SK-N-SH (cell line): ENCODE measurements at regions not wholly inside any gene's neighbourhood (a gene's known extent, or its start where the extent isn't known, plus 50 kb on each side); places are given as distances from the start of the nearest gene placed in this dataset.

ENCODE experiments used
- CTCF ChIA-PET: fragments of 300-600, 350-600 bp; formaldehyde crosslinking; extraction: SDS; loops from one replicate; lab custom pipeline; 2021; lab: Yijun Ruan, JAX
- POLR2A ChIA-PET: fragments of 350-600 bp; sonication (Branson Sonifier 250); formaldehyde crosslinking; extraction: SDS; loops from one replicate; lab custom pipeline; 2020; ENCODE audit warnings: antibody characterized with exemption, inconsistent platforms; lab: Yijun Ruan, JAX
- DNase-seq: peaks from one replicate; pipeline ENCODE4 v3.0.0; 2012
- H2AFZ ChIP-seq: fragments of 200-600 bp; sonication (generic); 2 replicates; pipeline ENCODE4 v1.8.1; 2016; ENCODE audit warnings: antibody characterized with exemption, mild to moderate bottlenecking, low read depth
- H3F3A ChIP-seq: fragments of 200-600 bp; sonication (generic); replicated peaks from 2 replicates; pipeline ENCODE3; 2016; ENCODE audit warnings: antibody characterized with exemption, mild to moderate bottlenecking; ENCODE audit not compliant: insufficient read depth
- H3K27ac ChIP-seq, 2 experiments: fragments of 200-500 bp in 1 of 2; fragments of 200-600 bp in 1 of 2; sonication (Bioruptor generic) in 1 of 2; sonication (generic), shearing (Covaris generic) in 1 of 2; 2 replicates each; pipeline versions ENCODE4 v1.5.1 to v1.6.1; 2014 to 2016; ENCODE audit warnings: low read depth in 2 of 2, inconsistent platforms in 1 of 2, low read length in 1 of 2, mild to moderate bottlenecking in 1 of 2, mixed read lengths in 1 of 2
- H3K27me3 ChIP-seq: fragments of 200-600 bp; sonication (generic), shearing (Covaris generic); 2 replicates; pipeline ENCODE4 v1.6.1; 2016; ENCODE audit warnings: mixed run types; ENCODE audit not compliant: insufficient read depth
- H3K36me3 ChIP-seq, 2 experiments: fragments of 200-500 bp in 1 of 2; fragments of 200-600 bp in 1 of 2; sonication (Bioruptor generic) in 1 of 2; sonication (generic) in 1 of 2; replicated peaks in 1 of 2; 2 replicates each; pipeline versions ENCODE3 to v1.5.1; 2014 to 2016; ENCODE audit warnings: low read length in 1 of 2, mild to moderate bottlenecking in 1 of 2; ENCODE audit not compliant: insufficient read depth in 2 of 2, control insufficient read depth in 1 of 2
- H3K4me1 ChIP-seq, 2 experiments: fragments of 200-500 bp in 1 of 2; fragments of 200-600 bp in 1 of 2; sonication (Bioruptor generic) in 1 of 2; sonication (generic), shearing (Covaris generic) in 1 of 2; 2 replicates each; pipeline versions ENCODE4 v1.5.1 to v1.6.1; 2014 to 2016; ENCODE audit warnings: low read depth in 1 of 2, low read length in 1 of 2, mixed run types in 1 of 2; ENCODE audit not compliant: insufficient read depth in 2 of 2, control insufficient read depth in 1 of 2
- H3K4me2 ChIP-seq: fragments of 200-600 bp; sonication (generic), shearing (Covaris generic); 2 replicates; pipeline ENCODE4 v1.6.1; 2017; ENCODE audit warnings: mixed run types
- H3K4me3 ChIP-seq, 2 experiments: fragments of 200-500 bp in 1 of 2; fragments of 200-600 bp in 1 of 2; sonication (Bioruptor generic) in 1 of 2; sonication (generic), shearing (Covaris generic) in 1 of 2; 2 replicates each; pipeline versions ENCODE4 v1.5.1 to v1.8.1; 2014 to 2016; ENCODE audit warnings: low read depth in 2 of 2, inconsistent platforms in 1 of 2, low read length in 1 of 2, mild to moderate bottlenecking in 1 of 2, mixed read lengths in 1 of 2, moderate library complexity in 1 of 2
- H3K79me2 ChIP-seq: fragments of 200-600 bp; sonication (generic); 2 replicates; pipeline ENCODE4 v1.8.1; 2017; ENCODE audit warnings: mild to moderate bottlenecking; ENCODE audit not compliant: insufficient read depth
- H3K9ac ChIP-seq: fragments of 200-600 bp; sonication (generic); 2 replicates; pipeline ENCODE4 v1.6.1; 2017; ENCODE audit warnings: mixed run types
- H3K9me2 ChIP-seq: fragments of 200-600 bp; sonication (generic); 2 replicates; pipeline ENCODE4 v1.6.1; 2017; ENCODE audit warnings: mixed run types
- H3K9me3 ChIP-seq: fragments of 200-600 bp; sonication (generic); 2 replicates; pipeline ENCODE4 v1.6.1; 2017; ENCODE audit warnings: mixed run types, mild to moderate bottlenecking, moderate library complexity
- H4K20me1 ChIP-seq: fragments of 200-600 bp; sonication (generic); 2 replicates; pipeline ENCODE4 v1.6.1; 2017; ENCODE audit warnings: mild to moderate bottlenecking, mixed run types; ENCODE audit not compliant: insufficient read depth
- CHD2 ChIP-seq: fragments of 150-350 bp; IDR thresholded peaks from 2 replicates; pipeline ENCODE4 v1.6.1; 2018; ENCODE audit warnings: low read length; ENCODE audit not compliant: partially characterized antibody
- EZH2phosphoT487 ChIP-seq: fragments of 200-600 bp; sonication (generic); IDR thresholded peaks from 2 replicates; pipeline ENCODE4 v1.6.1; 2017; ENCODE audit warnings: low read depth, mixed run types, mild to moderate bottlenecking, antibody characterized with exemption, moderate library complexity, borderline replicate concordance
- FOXM1 ChIP-seq: IDR thresholded peaks from 2 replicates; pipeline ENCODE4 v1.4.0; 2012; ENCODE audit warnings: low read depth, mild to moderate bottlenecking
- GABPA ChIP-seq: IDR thresholded peaks from 2 replicates; pipeline ENCODE4 v1.4.0; 2012; ENCODE audit warnings: low read depth, mild to moderate bottlenecking
- GATA2 ChIP-seq: sonication (generic); formaldehyde crosslinking; IDR thresholded peaks from 2 replicates; pipeline ENCODE4 v1.5.0; 2020; ENCODE audit warnings: mild to moderate bottlenecking, missing genetic modification reagents
- MEF2A ChIP-seq: IDR thresholded peaks from 2 replicates; pipeline ENCODE4 v1.4.0; 2012; ENCODE audit warnings: low read depth, borderline replicate concordance
- NRF1 ChIP-seq: IDR thresholded peaks from 2 replicates; pipeline ENCODE4 v1.6.1; 2012; ENCODE audit warnings: low read depth, mild to moderate bottlenecking, low read length
- POLR2AphosphoS5 ChIP-seq: IDR thresholded peaks from 2 replicates; pipeline ENCODE4 v1.6.1; 2012; ENCODE audit warnings: low read depth, low read length
- RAD21 ChIP-seq: IDR thresholded peaks from 2 replicates; pipeline ENCODE4 v1.6.1; 2012; ENCODE audit warnings: mild to moderate bottlenecking, low read length
- RXRA ChIP-seq: IDR thresholded peaks from 2 replicates; pipeline ENCODE4 v1.4.0; 2012; ENCODE audit warnings: low read depth, mild to moderate bottlenecking, borderline replicate concordance
- SIN3A ChIP-seq: IDR thresholded peaks from 2 replicates; pipeline ENCODE4 v1.6.1; 2012; ENCODE audit warnings: low read depth, mild to moderate bottlenecking, low read length, moderate library complexity, borderline replicate concordance
- TAF1 ChIP-seq: IDR thresholded peaks from 2 replicates; pipeline ENCODE4 v1.6.1; 2012; ENCODE audit warnings: low read depth, mild to moderate bottlenecking, low read length, moderate library complexity, borderline replicate concordance
- TEAD4 ChIP-seq: IDR thresholded peaks from 2 replicates; pipeline ENCODE4 v1.4.0; 2012; ENCODE audit warnings: mild to moderate bottlenecking, borderline replicate concordance; ENCODE audit not compliant: insufficient read depth
- USF1 ChIP-seq: IDR thresholded peaks from 2 replicates; pipeline ENCODE4 v1.4.0; 2012; ENCODE audit warnings: low read depth, borderline replicate concordance
- WGBS: methylation state at CpG from one replicate; pipeline ENCODE4 v1.1.6; 2017; ENCODE audit warnings: low lambda C conversion rate; 5-methylcytosine and 5-hydroxymethylcytosine counted together
- TF ChIP-seq, protein P1 (sequence below): IDR thresholded peaks from 2 replicates; pipeline ENCODE4; 2012
- TF ChIP-seq, protein P2 (sequence below): fragments of 200-600 bp; sonication (generic); IDR thresholded peaks from 2 replicates; pipeline ENCODE4 v1.6.1; 2017; ENCODE audit warnings: antibody characterized with exemption, mild to moderate bottlenecking, moderate library complexity

DNA sequence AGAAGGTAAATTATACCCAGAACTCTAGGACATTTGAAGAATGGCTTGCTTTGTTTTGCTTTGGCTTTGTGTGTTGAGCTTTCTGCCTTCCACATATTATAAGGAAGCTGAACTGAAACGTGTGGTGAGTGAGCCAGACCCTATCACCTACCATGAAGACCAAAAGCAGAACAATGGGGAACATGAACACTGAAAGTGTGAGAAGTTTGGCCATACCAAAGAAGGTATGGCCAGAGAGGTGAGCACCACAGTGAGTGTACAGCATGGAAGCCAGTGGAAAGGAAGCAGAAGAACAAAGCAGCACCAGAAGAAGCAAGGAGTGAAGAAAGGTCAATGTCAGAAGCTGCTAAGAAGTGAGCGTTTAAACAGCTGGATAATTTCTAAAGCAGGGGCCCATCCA is 59.7 kb upstream of the CCDC71L start:
- 79% methylated on average over 2 of the region's 2 CpGs for WGBS

More for the DNA sequence above, 59.7 kb upstream of the CCDC71L start:
- H2AFZ ChIP-seq = no peak overlapping the region
- ChIA-PET POLR2A (no interaction called here), CTCF (interaction anchor here (1.1 to 1.6 kb wide), 2 partner anchors 13 to 27 kb away, joined by 3 to 4 read pairs; no protein-coding TSS in a partner anchor)
- no peaks in the 10 kb centered on the region for H3K9me2 ChIP-seq
- H3K4me3 ChIP-seq = no peak overlapping the region
- H3K79me2 ChIP-seq = 0 out of 2 replicates have a peak, but pooled peaks cover 3% of the 10 kb centered on the region
- TF ChIP-seq, protein P1, sequence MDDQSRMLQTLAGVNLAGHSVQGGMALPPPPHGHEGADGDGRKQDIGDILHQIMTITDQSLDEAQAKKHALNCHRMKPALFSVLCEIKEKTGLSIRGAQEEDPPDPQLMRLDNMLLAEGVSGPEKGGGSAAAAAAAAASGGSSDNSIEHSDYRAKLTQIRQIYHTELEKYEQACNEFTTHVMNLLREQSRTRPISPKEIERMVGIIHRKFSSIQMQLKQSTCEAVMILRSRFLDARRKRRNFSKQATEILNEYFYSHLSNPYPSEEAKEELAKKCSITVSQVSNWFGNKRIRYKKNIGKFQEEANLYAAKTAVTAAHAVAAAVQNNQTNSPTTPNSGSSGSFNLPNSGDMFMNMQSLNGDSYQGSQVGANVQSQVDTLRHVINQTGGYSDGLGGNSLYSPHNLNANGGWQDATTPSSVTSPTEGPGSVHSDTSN = no peak
- TF ChIP-seq FOXM1 (no peak), RXRA (no peak), POLR2AphosphoS5 (no peak), MEF2A (no peak), EZH2phosphoT487 (no peak), CHD2 (no peak), GATA2 (no peak), TAF1 (no peak), RAD21 (no peak), USF1 (no peak), NRF1 (no peak), TEAD4 (no peak), GABPA (no peak), SIN3A (no peak)
- TF ChIP-seq, protein P2, sequence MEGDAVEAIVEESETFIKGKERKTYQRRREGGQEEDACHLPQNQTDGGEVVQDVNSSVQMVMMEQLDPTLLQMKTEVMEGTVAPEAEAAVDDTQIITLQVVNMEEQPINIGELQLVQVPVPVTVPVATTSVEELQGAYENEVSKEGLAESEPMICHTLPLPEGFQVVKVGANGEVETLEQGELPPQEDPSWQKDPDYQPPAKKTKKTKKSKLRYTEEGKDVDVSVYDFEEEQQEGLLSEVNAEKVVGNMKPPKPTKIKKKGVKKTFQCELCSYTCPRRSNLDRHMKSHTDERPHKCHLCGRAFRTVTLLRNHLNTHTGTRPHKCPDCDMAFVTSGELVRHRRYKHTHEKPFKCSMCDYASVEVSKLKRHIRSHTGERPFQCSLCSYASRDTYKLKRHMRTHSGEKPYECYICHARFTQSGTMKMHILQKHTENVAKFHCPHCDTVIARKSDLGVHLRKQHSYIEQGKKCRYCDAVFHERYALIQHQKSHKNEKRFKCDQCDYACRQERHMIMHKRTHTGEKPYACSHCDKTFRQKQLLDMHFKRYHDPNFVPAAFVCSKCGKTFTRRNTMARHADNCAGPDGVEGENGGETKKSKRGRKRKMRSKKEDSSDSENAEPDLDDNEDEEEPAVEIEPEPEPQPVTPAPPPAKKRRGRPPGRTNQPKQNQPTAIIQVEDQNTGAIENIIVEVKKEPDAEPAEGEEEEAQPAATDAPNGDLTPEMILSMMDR = no peak
- H3K27ac ChIP-seq = no peak overlapping the region
- no peak overlapping the region for H3K9ac ChIP-seq
- no peaks in the 10 kb centered on the region for H3K9me3 ChIP-seq
- no peaks in the 10 kb centered on the region for H4K20me1 ChIP-seq
- no peaks in the 10 kb centered on the region for H3K36me3 ChIP-seq
- no peak overlapping the region for H3K4me2 ChIP-seq
- peaks cover 2 to 31% of the 10 kb centered on the region in 2 experiments; a peak in 3 of 4 replicates for H3K4me1 ChIP-seq
- no peaks in the 10 kb centered on the region for H3K27me3 ChIP-seq
- no peak for DNase-seq
- peaks cover 26% of the 10 kb centered on the region for H3F3A ChIP-seq
